ENCODE measurements at regions not wholly inside any gene's neighbourhood (a gene's known extent, or its start where the extent isn't known, plus 50 kb on each side); places are given as distances from the start of the nearest gene placed in this dataset.

- no peak for DNase-seq (ENCODE audit: low read depth in 6 of 9, low spot score in 9 of 9)
- no peaks in the 10 kb centered on the region for H3K4me1 ChIP-seq (ENCODE audit: control insufficient read depth in 2 of 2, insufficient read depth in 2 of 2, low read length in 2 of 2)
- H3K27ac ChIP-seq (ENCODE audit: low read depth in 1 of 2, low read length in 1 of 2): no peak overlapping the region
- no peaks in the 10 kb centered on the region for H3K36me3 ChIP-seq (ENCODE audit: control insufficient read depth in 2 of 2, insufficient read depth in 2 of 2, low read length in 1 of 2)
- no peaks in the 10 kb centered on the region for H3K27me3 ChIP-seq (ENCODE audit: control insufficient read depth in 2 of 2, insufficient read depth in 1 of 2, low read length in 1 of 2)
- peaks cover 0 to 12% of the 10 kb centered on the region in 2 donors for H3K9me3 ChIP-seq (ENCODE audit: control insufficient read depth in 2 of 2, insufficient read depth in 1 of 2, low read length in 1 of 2)
- H3K4me3 ChIP-seq (ENCODE audit: low read length in 2 of 2): no peak overlapping the region
- 82% methylated on average over 4 of the region's 4 CpGs for WGBS
These were observed 61.4 kb downstream of the ZXDA start for GRCh38 chrX:57848857-57849256.

- Histone ChIP-seq H3K4me3 (ENCODE audit: low read length in 2 of 2) (no peak overlapping the region), H3K4me1 (ENCODE audit: control insufficient read depth in 2 of 2, insufficient read depth in 2 of 2, low read length in 2 of 2) (no peaks in the 10 kb centered on the region), H3K9me3 (ENCODE audit: control insufficient read depth in 2 of 2, insufficient read depth in 1 of 2, low read length in 1 of 2) (no peaks in the 10 kb centered on the region), H3K36me3 (ENCODE audit: control insufficient read depth in 2 of 2, insufficient read depth in 2 of 2, low read length in 1 of 2) (no peaks in the 10 kb centered on the region), H3K27me3 (ENCODE audit: control insufficient read depth in 2 of 2, insufficient read depth in 1 of 2, low read length in 1 of 2) (no peaks in the 10 kb centered on the region), H3K27ac (ENCODE audit: low read depth in 1 of 2, low read length in 1 of 2) (no peak overlapping the region)
- no peak for DNase-seq (ENCODE audit: low read depth in 6 of 9, low spot score in 9 of 9)
- 64% methylated on average over 4 of the region's 4 CpGs for WGBS
These were observed 87.4 kb downstream of the ZXDA start for GRCh38 chrX:57822818-57823217.

GRCh38 chrX:57822398-57822797, 87.9 kb downstream of the ZXDA start:
- Histone ChIP-seq H3K27me3 (ENCODE audit: control insufficient read depth in 2 of 2, insufficient read depth in 1 of 2, low read length in 1 of 2) (no peaks in the 10 kb centered on the region), H3K36me3 (ENCODE audit: control insufficient read depth in 2 of 2, insufficient read depth in 2 of 2, low read length in 1 of 2) (no peaks in the 10 kb centered on the region), H3K9me3 (ENCODE audit: control insufficient read depth in 2 of 2, insufficient read depth in 1 of 2, low read length in 1 of 2) (no peaks in the 10 kb centered on the region), H3K4me1 (ENCODE audit: control insufficient read depth in 2 of 2, insufficient read depth in 2 of 2, low read length in 2 of 2) (no peaks in the 10 kb centered on the region), H3K4me3 (ENCODE audit: low read length in 2 of 2) (no peak overlapping the region), H3K27ac (ENCODE audit: low read depth in 1 of 2, low read length in 1 of 2) (no peak overlapping the region)
- 75% methylated on average over 8 of the region's 8 CpGs for WGBS
- no peak for DNase-seq (ENCODE audit: low read depth in 6 of 9, low spot score in 9 of 9)

- H3K36me3 ChIP-seq (ENCODE audit: control insufficient read depth in 2 of 2, insufficient read depth in 2 of 2, low read length in 1 of 2): no peaks in the 10 kb centered on the region
- no peak overlapping the region for H3K4me3 ChIP-seq (ENCODE audit: low read length in 2 of 2)
- no peaks in the 10 kb centered on the region for H3K9me3 ChIP-seq (ENCODE audit: control insufficient read depth in 2 of 2, insufficient read depth in 1 of 2, low read length in 1 of 2)
- no peak overlapping the region for H3K27ac ChIP-seq (ENCODE audit: low read depth in 1 of 2, low read length in 1 of 2)
- WGBS: 36% methylated on average over 8 of the region's 8 CpGs
- no peaks in the 10 kb centered on the region for H3K27me3 ChIP-seq (ENCODE audit: control insufficient read depth in 2 of 2, insufficient read depth in 1 of 2, low read length in 1 of 2)
- H3K4me1 ChIP-seq (ENCODE audit: control insufficient read depth in 2 of 2, insufficient read depth in 2 of 2, low read length in 2 of 2): no peaks in the 10 kb centered on the region
- peak in 8 of 9 donors; percentile 0 to 55 (median 11) for DNase-seq (ENCODE audit: low read depth in 6 of 9, low spot score in 9 of 9)
These were observed 88.4 kb downstream of the ZXDA start for GRCh38 chrX:57821703-57822387.

- no peaks in the 10 kb centered on the region for H3K36me3 ChIP-seq (ENCODE audit: control insufficient read depth in 2 of 2, insufficient read depth in 2 of 2, low read length in 1 of 2)
- no peaks in the 10 kb centered on the region for H3K9me3 ChIP-seq (ENCODE audit: control insufficient read depth in 2 of 2, insufficient read depth in 1 of 2, low read length in 1 of 2)
- H3K4me1 ChIP-seq (ENCODE audit: control insufficient read depth in 2 of 2, insufficient read depth in 2 of 2, low read length in 2 of 2): no peaks in the 10 kb centered on the region
- 30% methylated on average over 2 of the region's 2 CpGs for WGBS
- DNase-seq (ENCODE audit: low read depth in 6 of 9, low spot score in 9 of 9): no peak
- H3K27me3 ChIP-seq (ENCODE audit: control insufficient read depth in 2 of 2, insufficient read depth in 1 of 2, low read length in 1 of 2): no peaks in the 10 kb centered on the region
- no peak overlapping the region for H3K4me3 ChIP-seq (ENCODE audit: low read length in 2 of 2)
- H3K27ac ChIP-seq (ENCODE audit: low read depth in 1 of 2, low read length in 1 of 2): no peak overlapping the region
These were observed 93.0 kb downstream of the ZXDA start for GRCh38 chrX:57817302-57817701.

- H3K4me1 ChIP-seq (ENCODE audit: control insufficient read depth in 2 of 2, insufficient read depth in 2 of 2, low read length in 2 of 2): no peaks in the 10 kb centered on the region
- whole genome bisulfite sequencing: 94% methylated on average over 4 of the region's 4 CpGs
- H3K27me3 ChIP-seq (ENCODE audit: control insufficient read depth in 2 of 2, insufficient read depth in 1 of 2, low read length in 1 of 2): no peaks in the 10 kb centered on the region
These were observed 92.6 kb upstream of the NLRP2B start for GRCh38 chrX:57772637-57773036.

GRCh38 chrX:57771689-57772088, 91.6 kb upstream of the NLRP2B start:
- H3K4me1 ChIP-seq (ENCODE audit: control insufficient read depth in 2 of 2, insufficient read depth in 2 of 2, low read length in 2 of 2): no peaks in the 10 kb centered on the region
- H3K4me3 ChIP-seq (ENCODE audit: low read length in 2 of 2): no peak overlapping the region
- no peaks in the 10 kb centered on the region for H3K9me3 ChIP-seq (ENCODE audit: control insufficient read depth in 2 of 2, insufficient read depth in 1 of 2, low read length in 1 of 2)
- H3K36me3 ChIP-seq (ENCODE audit: control insufficient read depth in 2 of 2, insufficient read depth in 2 of 2, low read length in 1 of 2): no peaks in the 10 kb centered on the region
- H3K27ac ChIP-seq (ENCODE audit: low read depth in 1 of 2, low read length in 1 of 2): no peak overlapping the region
- no peaks in the 10 kb centered on the region for H3K27me3 ChIP-seq (ENCODE audit: control insufficient read depth in 2 of 2, insufficient read depth in 1 of 2, low read length in 1 of 2)
- DNase-seq (ENCODE audit: low read depth in 6 of 9, low spot score in 9 of 9): no peak

More at GRCh38 chrX:57772637-57773036, 92.6 kb upstream of the NLRP2B start:
- no peaks in the 10 kb centered on the region for H3K9me3 ChIP-seq (ENCODE audit: control insufficient read depth in 2 of 2, insufficient read depth in 1 of 2, low read length in 1 of 2)
- no peak overlapping the region for H3K27ac ChIP-seq (ENCODE audit: low read depth in 1 of 2, low read length in 1 of 2)
- no peaks in the 10 kb centered on the region for H3K36me3 ChIP-seq (ENCODE audit: control insufficient read depth in 2 of 2, insufficient read depth in 2 of 2, low read length in 1 of 2)
- no peak overlapping the region for H3K4me3 ChIP-seq (ENCODE audit: low read length in 2 of 2)
- no peak for DNase-seq (ENCODE audit: low read depth in 6 of 9, low spot score in 9 of 9)

GRCh38 chrX:57752866-57753265, 72.8 kb upstream of the NLRP2B start:
- Histone ChIP-seq H3K4me3 (ENCODE audit: low read length in 2 of 2) (no peak overlapping the region), H3K27ac (ENCODE audit: low read depth in 1 of 2, low read length in 1 of 2) (no peak overlapping the region)
- no peak for DNase-seq (ENCODE audit: low read depth in 6 of 9, low spot score in 9 of 9)

GRCh38 chrX:57741107-57741506, 61.0 kb upstream of the NLRP2B start:
- 87% methylated on average over 2 of the region's 2 CpGs for WGBS
- H3K4me1 ChIP-seq (ENCODE audit: control insufficient read depth in 2 of 2, insufficient read depth in 2 of 2, low read length in 2 of 2): no peaks in the 10 kb centered on the region
- no peak overlapping the region for H3K27ac ChIP-seq (ENCODE audit: low read depth in 1 of 2, low read length in 1 of 2)
- H3K9me3 ChIP-seq (ENCODE audit: control insufficient read depth in 2 of 2, insufficient read depth in 1 of 2, low read length in 1 of 2): peaks cover 1 to 13% of the 10 kb centered on the region in 2 donors
- no peak overlapping the region for H3K4me3 ChIP-seq (ENCODE audit: low read length in 2 of 2)
- no peaks in the 10 kb centered on the region for H3K36me3 ChIP-seq (ENCODE audit: control insufficient read depth in 2 of 2, insufficient read depth in 2 of 2, low read length in 1 of 2)
- DNase-seq (ENCODE audit: low read depth in 6 of 9, low spot score in 9 of 9): no peak
- H3K27me3 ChIP-seq (ENCODE audit: control insufficient read depth in 2 of 2, insufficient read depth in 1 of 2, low read length in 1 of 2): no peaks in the 10 kb centered on the region

More at GRCh38 chrX:57752866-57753265, 72.8 kb upstream of the NLRP2B start:
- 84% methylated on average over 2 of the region's 2 CpGs for WGBS
- peaks cover 0 to 7% of the 10 kb centered on the region in 2 donors for H3K9me3 ChIP-seq (ENCODE audit: control insufficient read depth in 2 of 2, insufficient read depth in 1 of 2, low read length in 1 of 2)
- H3K36me3 ChIP-seq (ENCODE audit: control insufficient read depth in 2 of 2, insufficient read depth in 2 of 2, low read length in 1 of 2): no peaks in the 10 kb centered on the region
- no peaks in the 10 kb centered on the region for H3K27me3 ChIP-seq (ENCODE audit: control insufficient read depth in 2 of 2, insufficient read depth in 1 of 2, low read length in 1 of 2)
- no peaks in the 10 kb centered on the region for H3K4me1 ChIP-seq (ENCODE audit: control insufficient read depth in 2 of 2, insufficient read depth in 2 of 2, low read length in 2 of 2)

All from thymus (tissue), 11 donors.